Uterus (tissue), 2 donors: ENCODE measurements at regions not wholly inside any gene's neighbourhood (a gene's known extent, or its start where the extent isn't known, plus 50 kb on each side); places are given as distances from the start of the nearest gene placed in this dataset.

Source experiments
- POLR2A ChIP-seq, 2 donors: fragments of 450-650 bp; IDR thresholded peaks; one replicate each; pipeline ENCODE4 v1.6.1; 2016; ENCODE audit warnings: antibody characterized with exemption in 2 of 2, mild to moderate bottlenecking in 1 of 2, moderate library complexity in 1 of 2
- TF ChIP-seq, protein P1 (sequence below), 4 experiments: fragments of 200-600 bp in 2 of 4; fragments of 450-650 bp in 2 of 4; sonication (generic) in 2 of 4; IDR thresholded peaks; one replicate each; pipeline ENCODE4 v1.5.1; 2016 to 2019; ENCODE audit warnings: antibody characterized with exemption in 4 of 4, mild to moderate bottlenecking in 2 of 4, moderate library complexity in 1 of 4

DNA sequence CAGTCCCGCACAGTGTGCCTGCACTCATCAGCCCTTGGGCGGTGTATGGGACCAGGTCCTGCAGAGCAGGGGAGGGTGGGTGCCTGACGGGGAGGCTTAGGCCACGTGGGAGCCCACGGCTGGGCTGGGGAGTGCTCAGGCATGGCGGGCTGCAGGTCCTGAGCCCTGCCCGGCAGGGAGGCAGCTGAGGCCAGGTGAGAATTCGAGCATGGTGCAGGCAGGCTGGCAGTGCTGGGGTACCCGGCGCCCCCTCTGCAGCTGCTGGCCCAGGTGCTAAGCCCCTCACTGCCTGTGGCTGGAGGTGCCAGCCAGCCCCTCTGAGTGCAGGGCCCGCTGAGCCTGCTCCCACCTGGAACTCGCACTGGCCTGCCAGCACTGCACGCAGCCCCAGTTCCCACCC, 630.9 kb upstream of the PCDH20 start:
- TF ChIP-seq, protein P1, sequence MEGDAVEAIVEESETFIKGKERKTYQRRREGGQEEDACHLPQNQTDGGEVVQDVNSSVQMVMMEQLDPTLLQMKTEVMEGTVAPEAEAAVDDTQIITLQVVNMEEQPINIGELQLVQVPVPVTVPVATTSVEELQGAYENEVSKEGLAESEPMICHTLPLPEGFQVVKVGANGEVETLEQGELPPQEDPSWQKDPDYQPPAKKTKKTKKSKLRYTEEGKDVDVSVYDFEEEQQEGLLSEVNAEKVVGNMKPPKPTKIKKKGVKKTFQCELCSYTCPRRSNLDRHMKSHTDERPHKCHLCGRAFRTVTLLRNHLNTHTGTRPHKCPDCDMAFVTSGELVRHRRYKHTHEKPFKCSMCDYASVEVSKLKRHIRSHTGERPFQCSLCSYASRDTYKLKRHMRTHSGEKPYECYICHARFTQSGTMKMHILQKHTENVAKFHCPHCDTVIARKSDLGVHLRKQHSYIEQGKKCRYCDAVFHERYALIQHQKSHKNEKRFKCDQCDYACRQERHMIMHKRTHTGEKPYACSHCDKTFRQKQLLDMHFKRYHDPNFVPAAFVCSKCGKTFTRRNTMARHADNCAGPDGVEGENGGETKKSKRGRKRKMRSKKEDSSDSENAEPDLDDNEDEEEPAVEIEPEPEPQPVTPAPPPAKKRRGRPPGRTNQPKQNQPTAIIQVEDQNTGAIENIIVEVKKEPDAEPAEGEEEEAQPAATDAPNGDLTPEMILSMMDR (IDR thresholded peaks at IDR 0.05): no peak
- no peak for TF ChIP-seq POLR2A (IDR thresholded peaks at IDR 0.05)
